ENCODE measurements at regions not wholly inside any gene's neighbourhood (a gene's known extent, or its start where the extent isn't known, plus 50 kb on each side); places are given as distances from the start of the nearest gene placed in this dataset.

DNA sequence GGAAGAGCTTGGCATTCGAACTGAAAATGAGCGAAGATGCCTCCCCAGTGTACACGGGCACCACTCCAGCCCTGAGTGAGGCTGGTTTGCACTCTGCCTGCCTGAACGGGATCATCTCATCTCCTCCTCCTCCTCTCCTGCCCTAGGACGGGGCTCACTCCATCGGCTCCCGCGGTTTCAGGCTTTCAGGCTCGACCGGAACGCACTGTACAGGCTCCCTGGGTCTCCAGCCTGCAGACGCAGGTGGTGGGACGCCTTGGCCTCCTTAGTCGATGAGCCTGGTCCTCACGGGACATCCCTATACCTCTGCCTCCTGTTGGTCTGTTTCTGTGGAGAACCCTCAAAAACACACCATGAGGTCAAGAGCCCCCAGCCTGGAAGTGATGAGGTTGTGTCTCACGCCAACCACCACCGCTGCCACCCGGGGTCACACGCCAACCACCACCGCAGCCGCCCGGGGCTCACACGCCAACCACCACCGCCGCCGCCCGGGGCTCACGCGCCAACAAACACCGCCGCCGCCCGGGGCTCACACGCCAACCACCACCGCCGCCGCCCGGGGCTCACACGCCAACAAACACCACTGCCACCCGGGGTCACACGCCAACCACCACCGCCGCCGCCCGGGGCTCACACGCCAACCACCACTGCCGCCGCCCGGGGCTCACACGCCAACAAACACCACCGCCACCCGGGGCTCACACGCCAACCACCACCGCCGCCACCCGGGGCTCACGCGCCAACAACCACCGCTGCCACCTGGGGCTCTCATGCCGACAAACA is 56.3 kb downstream of the FOXL3 start:
- Histone ChIP-seq H4K8ac (replicated peaks; ENCODE audit: insufficient read length, low read depth, low read length) (no peak overlapping the region), H3K27me3 (ENCODE audit: insufficient read depth, low read length) (no peaks in the 10 kb centered on the region), H3K79me2 (ENCODE audit: insufficient read depth, low read length) (no peaks in the 10 kb centered on the region), H2BK12ac (ENCODE audit: insufficient read length, low read depth, low read length) (no peak overlapping the region), H3K18ac (ENCODE audit: insufficient read length, low read depth, low read length) (no peak overlapping the region), H4K91ac (ENCODE audit: insufficient read length, low read depth, low read length) (no peak overlapping the region), H3K14ac (ENCODE audit: insufficient read depth, low read length) (no peak overlapping the region), H2AFZ (ENCODE audit: low read length) (no peak overlapping the region), H3K4ac (ENCODE audit: low read depth, low read length) (no peak overlapping the region), H3K9ac (ENCODE audit: extremely low read depth, insufficient read length, low read length) (no peak overlapping the region), H3K23ac (ENCODE audit: insufficient read length, low read depth, low read length) (no peak overlapping the region), H2BK15ac (ENCODE audit: low read depth, low read length) (no peak overlapping the region), H2AK5ac (ENCODE audit: insufficient read length, low read length) (no peak overlapping the region), H3K9me3 (ENCODE audit: control insufficient read depth, low read depth, low read length) (no peaks in the 10 kb centered on the region), H2BK5ac (ENCODE audit: insufficient read length, low read length) (no peak overlapping the region), H3K23me2 (ENCODE audit: insufficient read length, low read depth, low read length, poor library complexity, severe bottlenecking) (no peaks in the 10 kb centered on the region), H3K79me1 (ENCODE audit: insufficient read depth, low read depth, low read length, poor library complexity, severe bottlenecking) (no peaks in the 10 kb centered on the region), H3K4me2 (ENCODE audit: insufficient read depth, insufficient read length, low read length) (no peak overlapping the region), H2BK20ac (ENCODE audit: low read depth, low read length, poor library complexity, severe bottlenecking) (no peak overlapping the region), H3K4me1 (ENCODE audit: insufficient read depth, low read length) (no peaks in the 10 kb centered on the region), H4K20me1 (ENCODE audit: control insufficient read depth, insufficient read depth, insufficient read length) (no peaks in the 10 kb centered on the region), H3T11ph (ENCODE audit: low read length) (no peak overlapping the region), H2BK120ac (ENCODE audit: low read depth, low read length, poor library complexity, severe bottlenecking) (no peak overlapping the region), H3K27ac (ENCODE audit: insufficient read length, low read depth, low read length) (no peak overlapping the region), H3K56ac (ENCODE audit: insufficient read length, low read depth, low read length) (no peak overlapping the region), H4K5ac (ENCODE audit: insufficient read length, low read depth, low read length) (no peak overlapping the region)
- DNase-seq: no peak
- no peak overlapping the region for H3K4me3 Mint-ChIP-seq
- WGBS (ENCODE audit: extremely low coverage, insufficient read length, low lambda C conversion rate): no CpG with 5 or more reads among the region's 60 CpGs
- no peak overlapping the region for H3K27ac Mint-ChIP-seq
- no peaks in the 10 kb centered on the region; a peak in 1 of 5 replicates for H3K9me3 Mint-ChIP-seq
- H3K4me1 Mint-ChIP-seq: no peaks in the 10 kb centered on the region
- no peaks in the 10 kb centered on the region; a peak in 1 of 7 replicates for H3K36me3 Mint-ChIP-seq (ENCODE audit: insufficient read depth in 1 of 3, low read depth in 3 of 3)
- no peak for TF ChIP-seq CTCF (conservative IDR thresholded peaks at IDR 0.05)
- H3K27me3 Mint-ChIP-seq (ENCODE audit: low read depth): no peaks in the 10 kb centered on the region; the same call in 1 of the 2 replicates
